ENCODE measurements at regions not wholly inside any gene's neighbourhood (a gene's known extent, or its start where the extent isn't known, plus 50 kb on each side); places are given as distances from the start of the nearest gene placed in this dataset.
A peak's percentile ranks its signal among the peaks of the same experiment; 100 is the strongest.

- TF ChIP-seq SOX6 (IDR thresholded peaks at IDR 0.05) (no peak), SOX6 (CRISPR knock-in tag; IDR thresholded peaks at IDR 0.05) (peak; percentile 93), ZNF513 (CRISPR knock-in tag; conservative IDR thresholded peaks at IDR 0.05) (no peak), ZNF207 (IDR thresholded peaks at IDR 0.05; ENCODE audit: borderline replicate concordance) (no peak), PBX2 (CRISPR knock-in tag; IDR thresholded peaks at IDR 0.05) (peak; percentile 84), CSRNP2 (CRISPR knock-in tag; conservative IDR thresholded peaks at IDR 0.05; ENCODE audit: low read depth) (no peak), RBM39 (IDR thresholded peaks at IDR 0.05; ENCODE audit: low read depth, low read length, poor library complexity, severe bottlenecking) (no peak), ZNF44 (CRISPR knock-in tag; IDR thresholded peaks at IDR 0.05) (no peak), REL (CRISPR knock-in tag; conservative IDR thresholded peaks at IDR 0.05) (no peak), PHF8 (CRISPR knock-in tag; IDR thresholded peaks at IDR 0.05) (no peak), ZEB1 (IDR thresholded peaks at IDR 0.05; ENCODE audit: insufficient replicate concordance, low read depth) (peak; percentile 55), ZSCAN5A (CRISPR knock-in tag; IDR thresholded peaks at IDR 0.05; ENCODE audit: borderline replicate concordance) (no peak), ELF3 (CRISPR knock-in tag; IDR thresholded peaks at IDR 0.05) (peak; percentile 35; the same call in 1 of the 2 replicates), IRX3 (CRISPR knock-in tag; IDR thresholded peaks at IDR 0.05; ENCODE audit: borderline replicate concordance, low read depth) (no peak), ARID3A (IDR thresholded peaks at IDR 0.05; ENCODE audit: low read depth, low read length) (peak; percentile 45; the same call in 1 of the 2 replicates), ZFP90 (CRISPR knock-in tag; IDR thresholded peaks at IDR 0.05; ENCODE audit: borderline replicate concordance) (no peak)
- TF ChIP-seq, protein P1, sequence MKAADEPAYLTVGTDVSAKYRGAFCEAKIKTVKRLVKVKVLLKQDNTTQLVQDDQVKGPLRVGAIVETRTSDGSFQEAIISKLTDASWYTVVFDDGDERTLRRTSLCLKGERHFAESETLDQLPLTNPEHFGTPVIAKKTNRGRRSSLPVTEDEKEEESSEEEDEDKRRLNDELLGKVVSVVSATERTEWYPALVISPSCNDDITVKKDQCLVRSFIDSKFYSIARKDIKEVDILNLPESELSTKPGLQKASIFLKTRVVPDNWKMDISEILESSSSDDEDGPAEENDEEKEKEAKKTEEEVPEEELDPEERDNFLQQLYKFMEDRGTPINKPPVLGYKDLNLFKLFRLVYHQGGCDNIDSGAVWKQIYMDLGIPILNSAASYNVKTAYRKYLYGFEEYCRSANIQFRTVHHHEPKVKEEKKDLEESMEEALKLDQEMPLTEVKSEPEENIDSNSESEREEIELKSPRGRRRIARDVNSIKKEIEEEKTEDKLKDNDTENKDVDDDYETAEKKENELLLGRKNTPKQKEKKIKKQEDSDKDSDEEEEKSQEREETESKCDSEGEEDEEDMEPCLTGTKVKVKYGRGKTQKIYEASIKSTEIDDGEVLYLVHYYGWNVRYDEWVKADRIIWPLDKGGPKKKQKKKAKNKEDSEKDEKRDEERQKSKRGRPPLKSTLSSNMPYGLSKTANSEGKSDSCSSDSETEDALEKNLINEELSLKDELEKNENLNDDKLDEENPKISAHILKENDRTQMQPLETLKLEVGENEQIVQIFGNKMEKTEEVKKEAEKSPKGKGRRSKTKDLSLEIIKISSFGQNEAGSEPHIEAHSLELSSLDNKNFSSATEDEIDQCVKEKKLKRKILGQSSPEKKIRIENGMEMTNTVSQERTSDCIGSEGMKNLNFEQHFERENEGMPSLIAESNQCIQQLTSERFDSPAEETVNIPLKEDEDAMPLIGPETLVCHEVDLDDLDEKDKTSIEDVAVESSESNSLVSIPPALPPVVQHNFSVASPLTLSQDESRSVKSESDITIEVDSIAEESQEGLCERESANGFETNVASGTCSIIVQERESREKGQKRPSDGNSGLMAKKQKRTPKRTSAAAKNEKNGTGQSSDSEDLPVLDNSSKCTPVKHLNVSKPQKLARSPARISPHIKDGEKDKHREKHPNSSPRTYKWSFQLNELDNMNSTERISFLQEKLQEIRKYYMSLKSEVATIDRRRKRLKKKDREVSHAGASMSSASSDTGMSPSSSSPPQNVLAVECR (CRISPR knock-in tag; IDR thresholded peaks at IDR 0.05; ENCODE audit: borderline replicate concordance), result peak; percentile 46; the same call in 1 of the 2 replicates
These were observed 188.6 kb upstream of the GATA6 start (continued) for GRCh38 chr18:21980744-21981143.
